Mesenchymal stem cell (in vitro differentiated cells and primary cell): ENCODE measurements at regions not wholly inside any gene's neighbourhood (a gene's known extent, or its start where the extent isn't known, plus 50 kb on each side); places are given as distances from the start of the nearest gene placed in this dataset.

Experiments
- DNase-seq: peaks from one replicate; pipeline ENCODE4 v3.0.0-alpha.2; 2013
- H2AFZ ChIP-seq: one replicate; pipeline ENCODE4 v1.6.1; 2013; ENCODE audit warnings: low read depth, mild to moderate bottlenecking, control low read depth, inconsistent platforms, low read length, moderate library complexity
- H2AK5ac ChIP-seq: 2 replicates; pipeline ENCODE4 v1.6.1; 2013; ENCODE audit warnings: low read length, moderate library complexity, mild to moderate bottlenecking, inconsistent platforms; ENCODE audit not compliant: severe bottlenecking
- H2BK120ac ChIP-seq: one replicate; pipeline ENCODE4 v1.6.1; 2013; ENCODE audit warnings: low read depth, mild to moderate bottlenecking, inconsistent platforms, low read length, moderate library complexity
- H2BK12ac ChIP-seq, 2 experiments: one replicate each; pipeline ENCODE4 v1.6.1; 2013; ENCODE audit warnings: inconsistent platforms in 2 of 2, low read length in 2 of 2, mild to moderate bottlenecking in 2 of 2, moderate library complexity in 2 of 2, control low read depth in 1 of 2
- H2BK15ac ChIP-seq: one replicate; pipeline ENCODE4 v1.6.1; 2013; ENCODE audit warnings: mild to moderate bottlenecking, low read depth, inconsistent platforms; ENCODE audit not compliant: poor library complexity, severe bottlenecking
- H2BK5ac ChIP-seq: 2 replicates; pipeline ENCODE4 v1.6.1; 2013; ENCODE audit warnings: low read depth, mild to moderate bottlenecking, low read length, control low read depth, inconsistent platforms; ENCODE audit not compliant: poor library complexity, severe bottlenecking
- H3K14ac ChIP-seq, 2 experiments: one replicate each; pipeline ENCODE4 v1.6.1; 2013; ENCODE audit warnings: inconsistent platforms in 2 of 2, low read length in 2 of 2, control low read depth in 1 of 2, mild to moderate bottlenecking in 1 of 2, moderate library complexity in 1 of 2
- H3K18ac ChIP-seq, 2 experiments: one replicate each; pipeline ENCODE4 v1.6.1; 2013; ENCODE audit warnings: inconsistent platforms in 2 of 2, low read length in 2 of 2, control low read depth in 1 of 2, low read depth in 1 of 2, mild to moderate bottlenecking in 1 of 2
- H3K23ac ChIP-seq, 2 experiments: one replicate each; pipeline ENCODE4 v1.6.1; 2013; ENCODE audit warnings: inconsistent platforms in 2 of 2, low read length in 2 of 2, mild to moderate bottlenecking in 2 of 2, moderate library complexity in 2 of 2, control low read depth in 1 of 2
- H3K27ac ChIP-seq: 2 replicates; pipeline ENCODE4 v1.5.1; 2013; ENCODE audit warnings: mild to moderate bottlenecking, moderate library complexity, low read length, control low read depth, inconsistent platforms; ENCODE audit not compliant: poor library complexity, severe bottlenecking
- H3K27me3 ChIP-seq, 2 experiments: 2 replicates each; pipeline versions ENCODE4 v1.6.1 to v1.7.0; 2013; ENCODE audit warnings: low read length in 2 of 2, mild to moderate bottlenecking in 2 of 2, moderate library complexity in 2 of 2, control low read depth in 1 of 2, inconsistent platforms in 1 of 2; ENCODE audit not compliant: control insufficient read depth in 1 of 2, insufficient read depth in 1 of 2
- H3K36me3 ChIP-seq, 2 experiments: 2 replicates each; pipeline versions ENCODE4 v1.6.1 to v1.7.0; 2013; ENCODE audit warnings: low read length in 2 of 2, control low read depth in 1 of 2, inconsistent platforms in 1 of 2, low read depth in 1 of 2, mild to moderate bottlenecking in 1 of 2; ENCODE audit not compliant: insufficient read depth in 2 of 2, control insufficient read depth in 1 of 2
- H3K4ac ChIP-seq, 2 experiments: one replicate each; pipeline ENCODE4 v1.6.1; 2013; ENCODE audit warnings: inconsistent platforms in 2 of 2, low read length in 2 of 2, mild to moderate bottlenecking in 2 of 2, moderate library complexity in 2 of 2, control low read depth in 1 of 2, low read depth in 1 of 2
- H3K4me1 ChIP-seq: 2 replicates; pipeline ENCODE4 v1.6.1; 2013; ENCODE audit warnings: low read depth, low read length, control low read depth; ENCODE audit not compliant: control insufficient read depth, insufficient read depth
- H3K4me2 ChIP-seq: 2 replicates; pipeline ENCODE4 v1.6.1; 2013; ENCODE audit warnings: low read length, mild to moderate bottlenecking, inconsistent platforms; ENCODE audit not compliant: poor library complexity, severe bottlenecking
- H3K4me3 ChIP-seq, 2 experiments: 2 replicates each; pipeline versions ENCODE4 v1.5.1 to v1.7.0; 2013; ENCODE audit warnings: low read length in 2 of 2, mild to moderate bottlenecking in 2 of 2, control low read depth in 1 of 2, low read depth in 1 of 2; ENCODE audit not compliant: insufficient read depth in 1 of 2
- H3K79me1 ChIP-seq: replicated peaks from 2 replicates; pipeline ENCODE4 v1.6.1; 2013; ENCODE audit warnings: mild to moderate bottlenecking, control low read depth, low read length, inconsistent platforms; ENCODE audit not compliant: poor library complexity, severe bottlenecking
- H3K9ac ChIP-seq: 2 replicates; pipeline ENCODE4 v1.7.0; 2013; ENCODE audit warnings: mild to moderate bottlenecking, low read length, moderate library complexity
- H3K9me3 ChIP-seq: 2 replicates; pipeline ENCODE4 v1.7.0; 2013; ENCODE audit warnings: mild to moderate bottlenecking, low read length; ENCODE audit not compliant: control insufficient read depth
- H4K8ac ChIP-seq: one replicate; pipeline ENCODE4 v1.6.1; 2013; ENCODE audit warnings: inconsistent platforms, mild to moderate bottlenecking, low read length, moderate library complexity
- H4K91ac ChIP-seq: one replicate; pipeline ENCODE4 v1.6.1; 2013; ENCODE audit warnings: mild to moderate bottlenecking, low read length, inconsistent platforms
- WGBS: methylation state at CpG from one replicate; pipeline ENCODE4 v1.1.7; 2013; ENCODE audit warnings: mixed read lengths; 5-methylcytosine and 5-hydroxymethylcytosine counted together

DNA sequence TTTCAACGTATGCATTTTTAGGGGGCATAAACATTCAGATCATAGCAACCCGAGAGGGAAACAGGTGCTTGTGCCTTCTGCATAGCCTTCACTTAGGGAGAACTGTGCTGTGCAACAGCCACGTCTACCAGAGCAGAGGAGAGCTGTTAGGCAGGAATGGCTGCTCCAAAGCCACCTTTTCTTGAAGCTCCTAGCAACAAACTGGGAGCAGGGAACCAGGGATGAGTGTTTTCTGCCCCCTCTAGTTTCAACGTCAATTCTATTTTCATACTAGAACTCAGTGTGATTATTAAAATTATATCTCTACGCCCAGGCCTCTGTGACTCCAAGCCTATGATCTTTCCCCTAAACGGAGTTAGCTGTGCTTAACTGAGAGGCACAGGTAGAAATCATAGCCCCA, 290.0 kb downstream of the HAPSTR1 start:
- no peak overlapping the region for H3K23ac ChIP-seq
- no peak overlapping the region for H4K8ac ChIP-seq
- H3K9me3 ChIP-seq = no peaks in the 10 kb centered on the region
- H3K4me1 ChIP-seq = no peaks in the 10 kb centered on the region
- no peak for DNase-seq
- no peak overlapping the region for H3K27ac ChIP-seq
- no peak overlapping the region for H2BK15ac ChIP-seq
- no peak overlapping the region for H2BK5ac ChIP-seq
- no peaks in the 10 kb centered on the region for H3K27me3 ChIP-seq
- no peak overlapping the region for H3K4me3 ChIP-seq
- H2BK120ac ChIP-seq = no peak overlapping the region
- no peak overlapping the region for H3K14ac ChIP-seq
- no peak overlapping the region for H2AFZ ChIP-seq
- no peak overlapping the region for H3K4ac ChIP-seq
- no peak overlapping the region for H3K9ac ChIP-seq
- no peak overlapping the region for H2BK12ac ChIP-seq
- no peaks in the 10 kb centered on the region for H3K36me3 ChIP-seq
- 69% methylated on average over 6 of the region's 6 CpGs for WGBS
- H3K4me2 ChIP-seq = no peak overlapping the region
- no peaks in the 10 kb centered on the region for H3K79me1 ChIP-seq
- H4K91ac ChIP-seq = no peak overlapping the region
- no peak overlapping the region for H3K18ac ChIP-seq
- no peak overlapping the region for H2AK5ac ChIP-seq

DNA sequence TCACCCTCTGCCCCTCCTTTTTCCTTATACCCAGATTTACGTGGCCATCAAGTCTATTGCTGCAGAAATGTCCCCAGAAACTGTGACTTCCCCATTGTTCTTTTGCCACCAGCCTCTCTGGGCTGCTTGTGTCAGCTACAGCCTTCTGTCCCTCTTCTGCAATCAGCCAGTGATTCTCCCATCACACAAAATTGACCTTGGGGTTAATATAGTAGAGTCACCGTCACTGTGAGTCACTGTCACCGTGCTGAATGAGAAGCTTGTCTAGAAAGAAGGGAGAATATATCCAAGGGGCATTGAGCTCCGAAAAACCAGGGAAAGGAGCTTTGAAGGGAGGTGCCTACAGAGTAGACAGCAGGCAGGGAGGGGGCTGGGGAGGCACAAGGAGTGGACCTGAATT, 290.5 kb downstream of the HAPSTR1 start:
- Histone ChIP-seq H2AFZ (no peak overlapping the region), H3K23ac (no peak overlapping the region), H3K4me3 (no peak overlapping the region), H3K4me2 (no peak overlapping the region), H3K18ac (no peak overlapping the region), H2AK5ac (no peak overlapping the region), H3K9ac (no peak overlapping the region), H3K14ac (no peak overlapping the region), H2BK120ac (no peak overlapping the region), H3K36me3 (no peaks in the 10 kb centered on the region), H3K4me1 (no peaks in the 10 kb centered on the region), H4K91ac (no peak overlapping the region), H3K9me3 (no peaks in the 10 kb centered on the region), H3K27me3 (no peaks in the 10 kb centered on the region), H2BK15ac (no peak overlapping the region), H3K27ac (no peak overlapping the region), H2BK5ac (no peak overlapping the region), H3K79me1 (no peaks in the 10 kb centered on the region), H4K8ac (no peak overlapping the region), H2BK12ac (no peak overlapping the region), H3K4ac (no peak overlapping the region)
- 55% methylated on average over 4 of the region's 4 CpGs for WGBS
- no peak for DNase-seq

DNA sequence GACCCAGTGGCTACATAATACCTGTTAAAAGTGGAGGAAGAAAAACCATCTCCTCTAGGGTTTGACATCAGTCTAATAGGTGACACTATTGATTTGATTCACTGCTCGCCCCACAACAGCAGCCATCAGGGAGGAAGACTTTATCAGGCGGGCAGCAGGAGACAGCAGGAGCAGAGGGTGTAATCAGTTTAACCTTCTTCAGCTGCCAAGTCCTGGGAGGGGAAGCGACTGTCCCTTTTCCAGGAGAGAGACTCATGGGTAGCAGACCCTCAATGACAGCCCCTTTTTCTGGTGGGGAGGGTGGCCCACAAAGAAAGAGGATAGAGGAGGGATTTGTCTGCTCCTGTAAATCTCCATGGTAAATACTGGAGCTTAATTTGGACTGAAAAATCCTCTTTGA, 291.8 kb downstream of the HAPSTR1 start:
- DNase-seq = no peak
- no peak overlapping the region for H3K4me2 ChIP-seq
- H2BK120ac ChIP-seq = no peak overlapping the region
- 70% methylated on average over 3 of the region's 3 CpGs for WGBS
- no peak overlapping the region for H2BK12ac ChIP-seq
- no peaks in the 10 kb centered on the region for H3K36me3 ChIP-seq
- no peaks in the 10 kb centered on the region for H3K4me1 ChIP-seq
- no peak overlapping the region for H4K8ac ChIP-seq
- no peak overlapping the region for H2BK15ac ChIP-seq
- H3K23ac ChIP-seq = no peak overlapping the region
- no peaks in the 10 kb centered on the region for H3K79me1 ChIP-seq
- H3K27me3 ChIP-seq = no peaks in the 10 kb centered on the region
- H3K9me3 ChIP-seq = peaks cover 3% of the 10 kb centered on the region
- H3K27ac ChIP-seq = no peak overlapping the region
- H3K18ac ChIP-seq = no peak overlapping the region
- H2AFZ ChIP-seq = no peak overlapping the region
- H3K4me3 ChIP-seq = no peak overlapping the region
- no peak overlapping the region for H4K91ac ChIP-seq
- no peak overlapping the region for H2BK5ac ChIP-seq
- H2AK5ac ChIP-seq = no peak overlapping the region
- H3K4ac ChIP-seq = no peak overlapping the region
- no peak overlapping the region for H3K14ac ChIP-seq
- no peak overlapping the region for H3K9ac ChIP-seq

DNA sequence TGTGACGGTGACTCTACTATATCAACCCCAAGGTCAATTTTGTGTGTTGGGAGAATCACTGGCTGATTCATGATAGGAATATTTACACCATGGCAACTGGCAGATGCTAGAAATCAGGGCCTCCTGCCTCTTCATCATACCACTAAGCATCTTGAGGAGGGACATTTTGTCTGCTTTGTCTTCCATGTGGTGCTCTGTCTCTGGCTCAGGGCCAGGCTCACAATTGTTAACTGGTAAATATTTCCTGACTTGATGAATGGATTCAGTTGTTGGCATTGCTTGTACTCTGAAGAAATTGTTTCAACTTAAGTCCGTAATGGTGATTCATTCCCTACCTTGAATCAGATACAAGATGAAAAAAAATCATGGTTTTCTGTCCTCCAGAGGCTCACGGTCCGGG, 292.7 kb downstream of the HAPSTR1 start:
- no peaks in the 10 kb centered on the region for H3K27me3 ChIP-seq
- no peak overlapping the region for H3K4me3 ChIP-seq
- H3K14ac ChIP-seq = no peak overlapping the region
- H2BK15ac ChIP-seq = no peak overlapping the region
- H4K8ac ChIP-seq = no peak overlapping the region
- 87% methylated on average over 3 of the region's 4 CpGs for WGBS
- no peak overlapping the region for H3K4ac ChIP-seq
- no peak overlapping the region for H2BK120ac ChIP-seq
- no peak overlapping the region for H3K9ac ChIP-seq
- H3K23ac ChIP-seq = no peak overlapping the region
- no peak overlapping the region for H4K91ac ChIP-seq
- no peak overlapping the region for H2AK5ac ChIP-seq
- no peaks in the 10 kb centered on the region for H3K36me3 ChIP-seq
- H3K4me2 ChIP-seq = no peak overlapping the region
- H3K18ac ChIP-seq = no peak overlapping the region
- H3K9me3 ChIP-seq = peaks cover 3% of the 10 kb centered on the region
- H3K4me1 ChIP-seq = no peaks in the 10 kb centered on the region
- H2BK5ac ChIP-seq = no peak overlapping the region
- H3K79me1 ChIP-seq = no peaks in the 10 kb centered on the region
- no peak overlapping the region for H3K27ac ChIP-seq
- no peak overlapping the region for H2BK12ac ChIP-seq
- DNase-seq = no peak
- H2AFZ ChIP-seq = no peak overlapping the region
